GM21381 (cell line): ENCODE measurements at regions not wholly inside any gene's neighbourhood (a gene's known extent, or its start where the extent isn't known, plus 50 kb on each side); places are given as distances from the start of the nearest gene placed in this dataset.

Experiments used
- ATAC-seq: cut with Tn5 transposase; IDR thresholded peaks from one replicate; pipeline ENCODE4 v1.9.1; 2021; ENCODE audit warnings: mild to moderate bottlenecking, moderate library complexity; ENCODE audit not compliant: unreplicated experiment

DNA sequence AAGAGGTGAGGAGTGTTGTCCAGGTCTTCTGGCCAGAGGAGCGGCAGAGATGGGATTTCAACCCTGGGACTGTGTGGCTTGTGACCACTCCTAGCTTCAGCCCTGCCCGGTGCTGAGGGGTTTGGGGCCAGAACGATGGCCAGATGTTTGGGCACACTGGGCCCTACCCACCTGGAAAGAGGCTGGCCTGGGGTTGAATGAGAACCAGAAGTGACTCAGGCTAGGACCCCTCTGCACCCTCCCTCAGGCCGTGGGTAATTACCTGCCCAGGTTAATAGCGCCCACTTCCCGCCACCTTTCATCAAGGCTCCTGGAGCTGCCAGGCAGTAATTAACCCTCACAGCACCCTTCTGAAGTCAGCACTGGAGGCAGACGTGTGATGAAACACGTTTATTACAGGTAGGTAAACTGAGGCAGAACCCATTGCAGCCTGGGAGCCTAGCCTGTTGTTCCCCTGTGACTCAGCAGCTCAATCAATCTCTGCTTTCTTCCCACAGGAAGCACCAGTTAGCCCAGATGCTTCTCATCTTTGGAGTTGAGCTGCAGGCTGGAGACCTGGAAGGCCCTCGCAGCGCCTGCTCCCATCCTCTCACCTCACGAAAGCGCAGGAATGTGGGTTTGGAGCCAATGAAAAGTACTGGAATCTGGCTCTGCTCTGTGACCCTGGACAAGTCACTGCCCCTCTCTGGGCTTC, 120.8 kb downstream of the CEBPB start:
- ATAC-seq: no peak

DNA sequence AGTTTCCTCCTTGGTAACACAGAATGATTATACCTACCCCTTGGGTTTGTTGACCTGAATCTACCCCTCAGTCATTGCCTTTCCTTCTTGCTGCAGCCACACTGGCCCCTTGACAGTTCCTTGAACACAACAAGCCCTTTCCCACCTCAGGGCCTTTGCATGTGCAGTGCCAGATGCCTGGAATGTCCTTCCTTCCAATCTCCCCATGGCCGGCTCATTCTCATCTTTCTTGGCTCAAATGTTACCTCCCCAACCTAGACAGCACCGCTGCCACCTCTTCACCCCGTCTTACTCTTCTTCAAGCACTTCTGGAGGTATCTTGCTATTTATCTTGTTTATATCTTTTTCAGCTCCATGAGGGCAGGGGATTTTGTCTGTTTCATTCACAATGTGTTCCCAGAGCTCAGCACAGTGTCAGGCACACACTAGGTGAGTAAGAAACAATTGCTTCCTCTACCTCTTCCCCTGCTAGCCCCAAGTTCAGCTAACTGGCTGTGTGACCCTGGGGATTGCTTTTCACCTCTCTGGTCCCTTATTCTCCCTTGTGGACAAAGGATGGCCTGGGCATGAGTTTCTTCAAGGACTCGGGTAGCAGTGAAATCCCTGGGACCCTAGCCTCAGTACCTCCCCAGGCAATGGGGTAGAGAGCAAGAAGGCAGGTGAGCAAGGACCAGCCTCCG, 121.5 kb downstream of the CEBPB start:
- ATAC-seq: no peak

DNA sequence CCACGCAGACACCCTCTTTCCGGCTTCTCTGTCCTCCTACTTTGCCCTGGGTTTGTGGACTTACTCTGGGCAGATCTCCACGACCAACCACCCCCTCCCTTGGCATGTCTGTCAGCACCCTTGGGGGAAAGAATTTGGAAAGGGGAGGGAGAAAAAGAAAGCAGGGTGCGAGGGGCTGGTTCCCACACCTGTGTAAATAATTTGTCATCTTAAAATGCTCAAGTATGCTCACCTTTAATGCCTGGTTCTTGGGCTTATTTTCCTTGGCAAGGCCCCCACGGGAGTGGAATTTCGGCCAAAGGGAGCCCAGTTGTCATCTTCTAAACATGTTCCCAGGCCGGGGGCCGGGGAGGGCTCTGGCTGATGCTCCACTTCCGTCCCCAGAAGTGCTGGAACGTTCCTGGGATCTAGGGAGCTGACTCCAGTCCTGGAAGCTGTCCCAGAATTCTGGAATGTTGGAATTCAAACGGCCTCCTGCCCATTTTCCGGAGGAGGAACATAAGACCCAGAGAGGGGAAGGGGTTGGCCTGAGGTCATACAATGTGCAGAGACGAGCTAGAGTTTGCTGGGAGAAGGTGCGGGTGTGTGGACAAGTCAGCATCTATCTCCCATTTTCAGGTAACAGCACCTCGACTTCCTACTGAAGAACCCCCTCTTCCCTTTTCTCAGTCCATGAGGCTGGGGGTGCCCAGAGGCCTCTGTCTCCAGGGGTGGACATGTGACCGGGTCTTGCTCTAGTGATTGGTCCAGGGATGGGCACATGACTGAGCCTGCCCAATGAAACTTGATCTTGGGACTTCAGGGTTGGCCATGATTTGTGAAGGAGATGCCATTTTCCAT, 122.3 kb downstream of the CEBPB start:
- no peak for ATAC-seq

DNA sequence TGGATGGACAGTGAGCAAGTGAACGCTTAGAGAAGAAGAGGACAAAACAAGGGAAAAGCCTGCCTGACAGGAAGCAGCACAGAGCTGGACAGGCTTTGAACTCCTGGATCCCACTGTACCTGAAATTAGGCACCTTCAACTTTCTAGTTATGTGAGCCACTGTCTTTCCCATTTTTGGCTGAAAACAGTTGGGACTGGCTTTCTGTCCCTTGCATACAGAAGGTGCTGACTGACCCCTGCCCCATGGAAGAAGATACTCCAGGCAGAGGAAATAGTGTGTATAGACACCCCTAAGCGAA, 122.8 kb downstream of the CEBPB start:
- ATAC-seq: no peak

DNA sequence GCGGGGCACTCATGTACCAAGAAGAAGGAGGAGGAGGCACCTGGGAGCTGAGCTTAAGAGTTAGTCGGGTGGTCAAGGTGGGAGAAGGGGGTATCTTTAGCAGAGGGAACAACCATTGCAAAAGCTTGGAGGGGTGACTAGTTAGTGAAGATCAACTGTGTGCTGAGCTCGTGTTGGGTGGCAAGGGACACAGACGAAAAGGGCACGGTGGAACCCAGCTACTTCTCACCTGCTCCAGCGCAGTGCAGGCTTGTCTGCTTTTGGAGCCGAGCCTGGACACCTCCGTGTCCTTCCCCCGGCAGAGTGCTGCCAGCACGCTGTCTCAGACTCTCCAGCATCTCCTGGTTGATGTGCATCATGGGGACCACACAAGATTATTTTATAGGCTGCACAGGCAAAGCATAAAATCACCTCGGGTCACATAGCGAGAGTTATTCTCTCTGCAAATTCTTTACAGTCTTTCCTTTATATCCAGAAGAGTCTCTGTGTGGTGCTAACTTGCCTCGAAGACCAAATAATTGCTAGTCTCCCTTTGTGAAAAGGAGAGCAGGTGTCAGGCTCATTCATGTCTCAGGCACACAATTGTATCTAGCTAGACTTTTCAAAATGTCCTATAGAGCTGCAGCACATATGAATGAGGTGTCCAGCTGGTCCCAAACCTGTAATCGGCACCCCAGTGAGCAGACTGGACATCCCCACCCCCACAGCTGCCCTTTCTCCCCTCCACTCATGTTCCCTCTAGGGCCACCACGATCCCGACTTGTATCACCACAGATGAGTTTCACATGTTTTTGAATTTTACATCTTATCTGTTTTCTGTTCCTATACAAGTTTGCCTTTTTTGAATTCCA, 123.4 kb downstream of the CEBPB start:
- ATAC-seq: no peak

DNA sequence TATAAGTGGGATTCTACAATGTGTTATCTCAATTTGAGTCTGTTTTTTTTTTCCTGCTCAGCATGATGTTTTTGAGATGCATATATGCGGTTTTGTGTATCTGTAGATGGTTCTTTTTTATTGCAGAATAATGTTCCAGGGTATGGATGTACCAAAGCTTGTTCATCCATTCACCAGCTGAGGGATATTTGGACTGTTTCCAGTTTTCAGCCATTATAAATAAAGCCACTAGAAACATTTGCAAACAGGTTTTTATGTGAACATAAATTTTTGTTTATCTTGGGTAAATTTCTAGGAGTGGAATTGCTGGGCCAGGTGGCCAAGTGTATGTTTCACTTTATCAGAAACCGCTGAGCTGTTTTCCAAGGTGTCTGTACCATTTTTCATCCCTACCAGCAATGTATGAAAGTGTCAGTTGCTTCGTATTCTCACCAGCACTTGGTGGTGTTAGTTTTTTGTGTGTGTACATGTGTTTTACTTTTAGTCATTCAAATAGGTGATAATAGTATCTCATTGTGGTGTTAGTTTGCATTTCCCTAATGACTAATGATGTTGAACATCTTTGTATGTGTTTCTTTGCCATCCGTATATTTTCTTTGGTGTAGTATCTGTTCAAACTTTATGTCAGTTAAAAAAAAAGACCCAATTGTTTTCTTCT, 124.2 kb downstream of the CEBPB start:
- no peak for ATAC-seq

DNA sequence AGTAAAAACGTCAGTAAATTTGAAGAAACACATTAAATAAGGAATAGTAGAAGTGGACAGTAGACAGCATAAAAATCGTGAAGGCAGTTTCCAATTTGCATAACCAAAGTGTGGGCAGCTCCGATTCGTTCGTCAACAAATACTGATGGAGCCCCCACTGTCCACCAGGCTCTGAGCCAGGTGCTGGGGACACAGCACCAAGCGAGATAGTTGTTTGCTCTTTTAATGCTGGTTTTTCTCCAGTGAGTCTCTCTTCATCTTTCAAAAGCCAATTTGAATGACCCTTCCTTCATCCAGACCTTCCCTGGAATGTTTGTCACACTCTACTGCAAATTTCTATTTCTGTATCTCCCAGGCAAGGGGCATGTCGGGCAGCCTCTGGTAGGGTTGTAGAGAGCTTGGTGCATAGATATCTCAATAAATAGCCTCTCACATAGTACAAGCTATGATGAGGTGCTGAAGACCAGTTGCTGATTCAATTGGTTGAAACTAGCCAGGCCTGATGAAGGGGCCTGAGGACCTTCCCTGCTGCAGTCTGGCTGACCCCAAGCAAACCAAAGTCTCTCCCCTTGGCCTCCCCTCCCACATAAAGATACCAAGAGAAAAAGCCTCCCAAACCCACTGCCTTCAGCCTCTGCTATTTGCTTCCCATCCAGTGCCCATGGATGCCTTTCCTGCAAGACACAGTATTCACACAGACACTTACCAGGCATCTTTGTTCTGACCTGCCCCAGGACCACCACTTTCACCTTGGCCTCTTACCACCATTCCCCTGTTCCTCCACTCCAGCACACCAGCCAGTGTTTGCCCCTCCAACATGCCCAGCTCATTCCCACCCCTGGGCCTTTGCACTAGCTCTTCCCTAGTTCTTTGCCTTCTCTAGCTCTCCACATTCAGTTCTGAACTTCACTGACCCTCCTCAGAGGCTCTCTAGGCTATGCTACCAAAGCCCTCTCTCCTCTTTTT, 125.2 kb downstream of the CEBPB start:
- no peak for ATAC-seq

DNA sequence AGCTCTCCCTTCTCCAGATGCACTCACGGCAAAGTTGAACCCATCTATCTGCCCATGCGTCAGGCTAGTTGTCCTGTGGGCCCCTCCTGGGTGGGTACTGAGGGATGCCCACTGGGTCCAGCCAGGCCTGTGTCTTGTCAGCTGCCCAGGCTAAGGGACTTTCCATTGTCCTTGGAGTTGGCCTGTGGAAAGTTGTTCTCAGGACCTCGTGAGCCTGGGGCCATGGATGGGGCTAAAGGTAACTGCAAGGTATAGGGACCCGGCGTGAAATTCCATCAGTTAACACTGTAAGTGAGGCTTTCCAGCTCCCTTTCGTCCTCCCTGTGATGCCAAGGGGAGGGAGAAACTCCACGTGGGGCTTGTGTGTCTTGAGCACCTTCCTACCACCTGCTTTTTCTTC, 126.5 kb downstream of the CEBPB start:
- ATAC-seq: no peak

DNA sequence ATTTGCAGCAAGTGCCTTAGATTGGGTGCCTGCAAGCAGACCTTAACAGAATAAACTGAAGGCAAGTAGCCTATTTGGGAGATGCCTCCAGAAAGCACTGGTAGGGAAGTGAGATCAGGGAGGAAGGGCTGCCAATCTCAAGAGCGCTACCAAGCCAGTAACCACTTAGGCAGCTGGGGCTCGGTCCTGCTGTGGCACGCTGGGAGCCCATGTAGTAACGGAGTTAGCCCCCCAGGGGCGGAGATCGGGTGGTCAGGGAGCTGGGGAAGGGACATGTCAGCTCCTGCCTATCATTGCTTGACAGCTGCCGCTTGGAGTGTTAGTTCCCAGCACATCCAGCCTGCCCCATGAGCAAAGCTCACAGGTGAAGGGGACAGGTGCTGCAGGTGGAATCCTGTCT, 127.0 kb downstream of the CEBPB start:
- no peak for ATAC-seq

DNA sequence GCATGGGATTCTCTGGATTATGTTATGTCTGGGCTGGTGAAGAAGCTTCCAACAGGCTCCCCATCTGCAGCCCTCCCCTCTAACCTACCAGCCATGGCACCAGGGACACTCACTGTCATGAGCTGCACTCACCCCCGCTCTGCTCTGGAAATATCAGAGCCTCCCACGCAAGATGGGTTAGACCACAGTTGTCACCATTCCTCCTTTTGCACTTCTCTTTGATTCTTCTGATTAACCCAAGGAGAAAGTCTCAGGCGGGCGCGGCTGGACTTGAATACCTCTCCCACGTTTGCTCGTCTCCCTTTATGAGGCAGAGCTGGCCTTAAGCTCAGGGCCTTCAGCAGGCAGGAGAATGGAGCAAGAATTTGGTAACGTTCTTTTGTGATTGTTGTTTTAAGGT, 128.1 kb downstream of the CEBPB start:
- no peak for ATAC-seq

DNA sequence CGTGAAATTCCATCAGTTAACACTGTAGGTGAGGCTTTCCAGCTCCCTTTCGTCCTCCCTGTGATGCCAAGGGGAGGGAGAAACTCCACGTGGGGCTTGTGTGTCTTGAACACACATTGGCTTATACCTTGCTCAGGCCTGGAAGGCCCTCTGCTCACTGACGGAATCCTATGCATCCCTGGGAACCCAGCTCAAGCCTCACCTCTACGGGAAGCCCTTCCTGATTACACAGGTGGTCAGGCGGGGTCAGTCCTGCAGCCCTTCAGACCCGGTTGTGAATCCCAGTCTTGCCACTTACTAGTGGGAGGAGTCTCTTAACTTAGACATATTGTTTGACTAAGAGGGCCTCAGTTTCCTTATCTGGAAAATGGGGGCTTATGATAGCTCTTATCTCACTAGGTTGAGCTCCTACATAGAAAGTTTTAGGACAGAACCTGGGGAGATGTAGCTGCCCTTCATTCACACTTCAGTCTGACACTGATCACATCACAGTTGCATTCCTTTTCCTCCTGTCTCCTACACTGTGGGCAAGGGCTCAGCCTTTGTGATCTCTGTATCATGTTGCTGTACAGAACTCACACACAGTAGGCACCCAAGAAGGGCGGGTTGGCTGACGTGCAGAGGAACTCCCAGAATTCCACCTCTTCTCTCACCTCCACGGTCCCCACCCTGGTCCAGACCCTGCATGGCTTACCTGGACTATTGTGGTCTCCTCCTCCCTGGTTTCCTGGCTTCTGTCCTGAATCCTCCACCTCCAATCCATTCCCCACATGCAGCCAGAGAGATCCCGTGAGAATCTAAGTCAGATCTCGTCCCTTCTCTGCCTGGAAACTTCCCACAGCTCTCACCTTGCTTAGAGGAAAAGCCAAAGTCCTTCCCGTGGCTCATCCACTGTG, 129.6 kb downstream of the CEBPB start:
- ATAC-seq: no peak

DNA sequence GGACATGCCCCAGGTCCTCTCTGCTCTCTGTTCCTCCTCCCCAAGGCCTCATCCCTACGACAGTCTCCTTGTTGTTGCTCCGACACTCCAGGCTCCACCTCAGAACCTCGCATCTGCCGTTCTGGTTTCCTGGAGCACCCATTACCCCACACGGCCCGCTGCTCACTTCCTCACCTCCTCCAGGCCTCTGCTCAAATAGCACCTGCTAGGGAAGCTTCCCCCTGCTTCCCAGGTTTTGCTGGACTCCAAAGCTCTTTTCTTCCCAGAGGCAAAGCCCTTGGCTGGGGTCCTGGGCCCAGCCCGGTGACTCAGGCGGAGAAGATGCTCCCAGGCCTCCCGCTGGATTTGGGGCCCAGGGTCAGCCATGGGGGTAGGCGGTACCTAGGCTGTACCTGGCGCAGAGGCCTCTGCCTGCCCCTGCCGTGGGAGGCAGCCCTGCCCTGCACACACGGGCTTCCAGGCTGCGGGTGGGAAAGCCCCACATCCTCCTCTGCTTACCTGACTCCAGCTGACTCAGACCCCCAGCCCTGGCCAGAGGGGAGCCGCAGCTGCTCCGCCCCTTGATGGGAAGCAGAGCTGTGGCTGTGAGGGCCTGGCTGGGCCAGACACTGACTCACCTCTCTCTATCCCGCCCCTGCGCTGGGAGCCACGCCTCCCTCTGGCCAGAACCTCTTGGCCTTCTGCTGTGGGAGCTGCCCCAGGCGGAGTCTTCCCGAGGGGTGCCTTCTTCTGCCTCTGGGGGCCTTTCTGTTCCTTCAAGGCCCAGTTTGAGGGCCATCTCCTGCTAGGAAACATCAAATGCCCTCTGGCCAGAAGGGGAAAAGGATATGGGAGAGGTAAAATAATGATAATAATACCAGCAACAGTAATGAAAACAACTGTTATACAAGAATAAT, 130.5 kb downstream of the CEBPB start:
- no peak for ATAC-seq

DNA sequence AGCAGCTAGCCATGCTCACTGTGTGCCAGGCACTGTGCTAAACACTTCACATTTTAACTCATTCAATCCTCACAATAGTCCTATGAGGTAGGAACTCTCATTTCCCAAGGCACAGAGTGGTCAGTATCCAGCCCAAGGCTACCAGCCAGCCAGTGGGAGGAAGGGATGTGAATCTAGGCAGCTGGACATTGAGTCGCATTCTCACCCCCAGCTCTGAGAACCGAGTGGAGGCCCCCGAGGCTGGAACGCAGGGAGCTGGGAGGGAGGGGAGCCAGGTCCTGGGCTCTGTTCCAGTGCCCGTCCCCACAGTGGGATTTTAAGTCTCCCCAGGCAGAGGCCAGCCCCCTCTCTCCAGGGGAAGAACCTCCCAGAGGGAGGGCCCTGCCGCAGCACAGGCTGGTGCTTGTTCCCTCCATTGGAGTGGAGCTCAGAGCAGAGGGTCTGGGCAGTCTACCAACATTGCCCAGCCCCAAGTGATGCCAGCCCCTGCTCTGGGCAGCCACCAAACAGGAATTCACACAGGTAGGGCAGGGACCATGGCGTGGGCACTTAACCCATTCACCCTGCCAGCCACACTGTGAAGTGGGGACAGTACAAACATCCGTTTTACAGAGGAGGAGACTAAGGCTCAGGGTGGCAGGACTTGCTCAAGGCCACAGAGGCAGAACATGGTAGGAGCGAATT, 131.3 kb downstream of the CEBPB start:
- no peak for ATAC-seq

DNA sequence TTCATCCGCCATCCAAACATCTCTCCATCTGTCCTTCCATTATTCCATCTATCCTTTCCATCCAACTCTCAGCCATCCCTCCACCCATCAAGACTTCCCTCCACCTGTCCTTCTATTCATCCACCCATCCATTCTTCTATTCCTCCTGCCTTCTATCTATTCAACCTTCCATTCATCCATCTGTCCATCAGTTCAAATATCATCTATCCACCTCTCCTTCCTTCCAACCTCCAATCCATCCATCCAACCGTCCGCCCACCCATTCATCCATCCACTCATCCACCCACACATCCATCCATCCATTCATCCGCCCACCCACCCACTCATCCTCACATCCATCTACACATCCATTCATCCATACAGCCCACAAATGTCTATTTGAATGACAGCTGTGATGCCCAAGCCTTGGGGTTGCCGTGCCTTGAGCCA, 132.1 kb downstream of the CEBPB start:
- no peak for ATAC-seq

DNA sequence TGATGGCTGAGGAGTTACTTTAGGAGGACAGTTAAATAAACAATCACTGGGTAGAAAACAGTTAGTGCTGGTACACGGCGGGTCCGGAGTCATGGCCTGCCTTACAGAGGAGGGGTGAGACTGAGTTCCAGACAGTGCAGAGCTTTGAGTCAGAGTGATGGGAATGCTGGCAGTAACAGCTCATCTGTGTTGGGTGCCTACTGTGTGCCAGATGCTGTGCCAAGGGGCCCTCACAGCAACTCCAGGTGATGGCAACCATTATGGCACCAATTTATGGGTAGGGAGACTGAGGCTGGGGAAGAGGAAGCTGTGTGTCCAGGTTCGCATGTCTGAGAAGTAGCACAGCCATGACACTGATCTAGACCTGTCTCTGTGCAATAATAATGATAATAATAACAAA, 132.6 kb downstream of the CEBPB start:
- ATAC-seq: no peak

DNA sequence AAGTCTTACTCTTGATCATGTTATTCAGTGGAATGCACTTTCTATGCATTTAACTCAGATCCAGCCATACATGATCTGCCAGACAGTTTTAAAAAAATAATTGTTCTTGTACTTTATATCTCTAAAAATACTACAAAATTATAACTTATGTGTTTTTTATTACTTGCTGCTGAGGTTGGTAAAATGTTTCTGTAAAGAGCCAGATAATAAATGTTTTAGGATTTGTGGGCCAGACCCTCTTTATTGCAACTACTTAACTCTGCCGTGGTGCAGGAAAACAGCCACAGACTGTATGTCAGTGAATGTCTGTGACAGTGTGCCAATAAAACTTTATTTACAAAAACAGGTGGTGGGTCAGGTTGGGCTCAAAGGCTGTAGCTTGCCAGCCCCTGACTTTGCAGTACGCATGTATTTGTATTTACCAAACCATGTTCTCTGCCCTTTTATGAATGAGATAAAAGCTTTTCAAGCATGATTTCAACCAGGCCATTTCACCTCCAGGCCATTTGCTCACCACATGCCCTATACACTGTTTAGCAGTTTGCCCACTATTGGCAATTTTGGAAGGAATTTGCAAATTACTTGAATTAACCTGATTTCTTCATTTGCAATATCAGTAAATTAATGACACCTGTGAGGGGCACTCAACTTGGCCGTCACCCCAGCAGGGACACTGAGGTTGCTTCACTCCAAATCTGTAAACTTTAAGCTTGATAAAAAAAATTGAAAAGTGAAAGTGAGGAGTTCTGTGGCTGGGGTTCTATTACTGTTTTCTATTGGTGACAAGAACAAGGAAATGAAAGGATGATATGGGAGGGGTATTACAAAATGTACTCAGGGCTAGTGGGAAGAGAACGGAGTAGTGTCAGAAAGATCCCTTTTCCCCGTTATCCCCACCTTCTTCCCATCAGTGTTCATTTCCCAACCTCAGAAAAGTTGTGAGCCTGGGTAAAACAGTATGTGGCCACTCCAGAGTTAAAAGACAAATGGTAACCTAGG, 133.4 kb downstream of the CEBPB start:
- no peak for ATAC-seq
